ENCODE measurements at regions not wholly inside any gene's neighbourhood (a gene's known extent, or its start where the extent isn't known, plus 50 kb on each side); places are given as distances from the start of the nearest gene placed in this dataset.

- no peak overlapping the region for H3K4me3 ChIP-seq (ENCODE audit: low read length)
- no peak overlapping the region for H3K27ac ChIP-seq (ENCODE audit: low read depth, low read length)
- no peak overlapping the region for H3K9ac ChIP-seq (ENCODE audit: low read length)
- H3K36me3 ChIP-seq (ENCODE audit: control insufficient read depth, insufficient read depth, low read length) = no peaks in the 10 kb centered on the region
- H3K27me3 ChIP-seq (ENCODE audit: control insufficient read depth, insufficient read depth, low read length) = peaks cover 2% of the 10 kb centered on the region
- no peaks in the 10 kb centered on the region for H3K4me1 ChIP-seq (ENCODE audit: control insufficient read depth, insufficient read depth, low read length)
Measured at GRCh38 chr5:73288803-73289720, 116.1 kb downstream of the TMEM174 start.

- no peak overlapping the region for H3K27ac ChIP-seq (ENCODE audit: low read depth, low read length)
- H3K9ac ChIP-seq (ENCODE audit: low read length) = no peak overlapping the region
- no peak overlapping the region for H3K4me3 ChIP-seq (ENCODE audit: low read length)
Measured at GRCh38 chr5:73286896-73287295, 113.9 kb downstream of the TMEM174 start.

GRCh38 chr5:73284985-73285384 lies 112.0 kb downstream of the TMEM174 start:
- peaks cover 2% of the 10 kb centered on the region for H3K27me3 ChIP-seq (ENCODE audit: control insufficient read depth, insufficient read depth, low read length)
- H3K36me3 ChIP-seq (ENCODE audit: control insufficient read depth, insufficient read depth, low read length) = no peaks in the 10 kb centered on the region
- H3K4me3 ChIP-seq (ENCODE audit: low read length) = no peak overlapping the region
- H3K27ac ChIP-seq (ENCODE audit: low read depth, low read length) = no peak overlapping the region
- peaks cover 8% of the 10 kb centered on the region for H3K4me1 ChIP-seq (ENCODE audit: control insufficient read depth, insufficient read depth, low read length)
- H3K9ac ChIP-seq (ENCODE audit: low read length) = no peak overlapping the region

More at GRCh38 chr5:73286896-73287295, 113.9 kb downstream of the TMEM174 start:
- Histone ChIP-seq H3K4me1 (ENCODE audit: control insufficient read depth, insufficient read depth, low read length) (peaks cover 3% of the 10 kb centered on the region), H3K27me3 (ENCODE audit: control insufficient read depth, insufficient read depth, low read length) (peaks cover 2% of the 10 kb centered on the region), H3K36me3 (ENCODE audit: control insufficient read depth, insufficient read depth, low read length) (no peaks in the 10 kb centered on the region)

GRCh38 chr5:73284220-73284795 lies 111.3 kb downstream of the TMEM174 start:
- Histone ChIP-seq H3K36me3 (ENCODE audit: control insufficient read depth, insufficient read depth, low read length) (no peaks in the 10 kb centered on the region), H3K4me1 (ENCODE audit: control insufficient read depth, insufficient read depth, low read length) (peaks cover 8% of the 10 kb centered on the region), H3K27me3 (ENCODE audit: control insufficient read depth, insufficient read depth, low read length) (peaks cover 1% of the 10 kb centered on the region), H3K4me3 (ENCODE audit: low read length) (no peak overlapping the region), H3K27ac (ENCODE audit: low read depth, low read length) (no peak overlapping the region), H3K9ac (ENCODE audit: low read length) (no peak overlapping the region)

GRCh38 chr5:73282923-73283322 lies 109.9 kb downstream of the TMEM174 start:
- no peak overlapping the region for H3K9ac ChIP-seq (ENCODE audit: low read length)
- no peak overlapping the region for H3K27ac ChIP-seq (ENCODE audit: low read depth, low read length)
- H3K27me3 ChIP-seq (ENCODE audit: control insufficient read depth, insufficient read depth, low read length) = no peaks in the 10 kb centered on the region
- H3K4me1 ChIP-seq (ENCODE audit: control insufficient read depth, insufficient read depth, low read length) = peaks cover 8% of the 10 kb centered on the region
- H3K4me3 ChIP-seq (ENCODE audit: low read length) = no peak overlapping the region
- no peaks in the 10 kb centered on the region for H3K36me3 ChIP-seq (ENCODE audit: control insufficient read depth, insufficient read depth, low read length)

GRCh38 chr5:73282383-73282782 lies 109.4 kb downstream of the TMEM174 start:
- Histone ChIP-seq H3K4me3 (ENCODE audit: low read length) (no peak overlapping the region), H3K27me3 (ENCODE audit: control insufficient read depth, insufficient read depth, low read length) (no peaks in the 10 kb centered on the region), H3K36me3 (ENCODE audit: control insufficient read depth, insufficient read depth, low read length) (no peaks in the 10 kb centered on the region), H3K27ac (ENCODE audit: low read depth, low read length) (no peak overlapping the region), H3K4me1 (ENCODE audit: control insufficient read depth, insufficient read depth, low read length) (peaks cover 8% of the 10 kb centered on the region), H3K9ac (ENCODE audit: low read length) (no peak overlapping the region)

- H3K27ac ChIP-seq (ENCODE audit: low read depth, low read length) = no peak overlapping the region
- no peaks in the 10 kb centered on the region for H3K27me3 ChIP-seq (ENCODE audit: control insufficient read depth, insufficient read depth, low read length)
- H3K9ac ChIP-seq (ENCODE audit: low read length) = no peak overlapping the region
- no peak overlapping the region for H3K4me3 ChIP-seq (ENCODE audit: low read length)
- peaks cover 8% of the 10 kb centered on the region for H3K4me1 ChIP-seq (ENCODE audit: control insufficient read depth, insufficient read depth, low read length)
- H3K36me3 ChIP-seq (ENCODE audit: control insufficient read depth, insufficient read depth, low read length) = no peaks in the 10 kb centered on the region
Measured at GRCh38 chr5:73280821-73281746, 108.1 kb downstream of the TMEM174 start.

- H3K36me3 ChIP-seq (ENCODE audit: control insufficient read depth, insufficient read depth, low read length) = no peaks in the 10 kb centered on the region
- no peaks in the 10 kb centered on the region for H3K27me3 ChIP-seq (ENCODE audit: control insufficient read depth, insufficient read depth, low read length)
- no peak overlapping the region for H3K27ac ChIP-seq (ENCODE audit: low read depth, low read length)
- H3K4me1 ChIP-seq (ENCODE audit: control insufficient read depth, insufficient read depth, low read length) = peaks cover 10% of the 10 kb centered on the region
- no peak overlapping the region for H3K9ac ChIP-seq (ENCODE audit: low read length)
- no peak overlapping the region for H3K4me3 ChIP-seq (ENCODE audit: low read length)
Measured at GRCh38 chr5:73280386-73280785, 107.4 kb downstream of the TMEM174 start.

GRCh38 chr5:73279805-73280204 lies 106.8 kb downstream of the TMEM174 start:
- peaks cover 13% of the 10 kb centered on the region for H3K4me1 ChIP-seq (ENCODE audit: control insufficient read depth, insufficient read depth, low read length)
- H3K27ac ChIP-seq (ENCODE audit: low read depth, low read length) = no peak overlapping the region
- no peak overlapping the region for H3K4me3 ChIP-seq (ENCODE audit: low read length)

GRCh38 chr5:73278693-73279092 lies 105.7 kb downstream of the TMEM174 start:
- H3K27me3 ChIP-seq (ENCODE audit: control insufficient read depth, insufficient read depth, low read length) = no peaks in the 10 kb centered on the region
- H3K4me1 ChIP-seq (ENCODE audit: control insufficient read depth, insufficient read depth, low read length) = peaks cover 13% of the 10 kb centered on the region
- no peak overlapping the region for H3K27ac ChIP-seq (ENCODE audit: low read depth, low read length)

More at GRCh38 chr5:73279805-73280204, 106.8 kb downstream of the TMEM174 start:
- Histone ChIP-seq H3K9ac (ENCODE audit: low read length) (no peak overlapping the region), H3K36me3 (ENCODE audit: control insufficient read depth, insufficient read depth, low read length) (no peaks in the 10 kb centered on the region), H3K27me3 (ENCODE audit: control insufficient read depth, insufficient read depth, low read length) (no peaks in the 10 kb centered on the region)

GRCh38 chr5:73274881-73275663 lies 102.1 kb downstream of the TMEM174 start:
- peak overlapping the region; percentile 22 for H3K4me3 ChIP-seq (ENCODE audit: low read length)

More at GRCh38 chr5:73278693-73279092, 105.7 kb downstream of the TMEM174 start:
- no peak overlapping the region for H3K9ac ChIP-seq (ENCODE audit: low read length)
- H3K4me3 ChIP-seq (ENCODE audit: low read length) = no peak overlapping the region
- H3K36me3 ChIP-seq (ENCODE audit: control insufficient read depth, insufficient read depth, low read length) = no peaks in the 10 kb centered on the region

More at GRCh38 chr5:73274881-73275663, 102.1 kb downstream of the TMEM174 start:
- H3K36me3 ChIP-seq (ENCODE audit: control insufficient read depth, insufficient read depth, low read length) = no peaks in the 10 kb centered on the region
- H3K27me3 ChIP-seq (ENCODE audit: control insufficient read depth, insufficient read depth, low read length) = no peaks in the 10 kb centered on the region
- no peak overlapping the region for H3K9ac ChIP-seq (ENCODE audit: low read length)
- peaks cover 5% of the 10 kb centered on the region for H3K4me1 ChIP-seq (ENCODE audit: control insufficient read depth, insufficient read depth, low read length)
- peak overlapping the region; percentile 6 for H3K27ac ChIP-seq (ENCODE audit: low read depth, low read length)
